ENCODE measurements at regions not wholly inside any gene's neighbourhood (a gene's known extent, or its start where the extent isn't known, plus 50 kb on each side); places are given as distances from the start of the nearest gene placed in this dataset.
"Not testable (repeated sequence)": the region's sequence is repeated elsewhere in the genome, so short reads cannot be mapped to it uniquely, and the experiment has no call there.

GRCh38 chr7:145698526-145699262 lies 417.9 kb upstream of the CNTNAP2 start:
- no peak for TF ChIP-seq CBX3 (IDR thresholded peaks at IDR 0.05; ENCODE audit: low read depth)
- TF ChIP-seq EZH2 (IDR thresholded peaks at IDR 0.05), result no peak
- no peak for TF ChIP-seq TCF7L2 (IDR thresholded peaks at IDR 0.05; ENCODE audit: borderline replicate concordance, extremely low read depth, insufficient read depth, insufficient read length)
- no peak for TF ChIP-seq RAD21 (IDR thresholded peaks at IDR 0.05; ENCODE audit: low read depth)
- no peak for TF ChIP-seq CEBPB (IDR thresholded peaks at IDR 0.05; ENCODE audit: low read depth)
- no peak for TF ChIP-seq EGR1 (IDR thresholded peaks at IDR 0.05; ENCODE audit: low read depth)
- no peak for TF ChIP-seq ZFX (IDR thresholded peaks at IDR 0.05)
- no peak for TF ChIP-seq FOSL1 (IDR thresholded peaks at IDR 0.05; ENCODE audit: low read depth)
- no peak for TF ChIP-seq JUND (IDR thresholded peaks at IDR 0.05)
- no peak for TF ChIP-seq CTCF (IDR thresholded peaks at IDR 0.05 in 2 of 3, conservative IDR thresholded peaks at IDR 0.05 in 1 of 3; ENCODE audit: borderline replicate concordance in 1 of 3, insufficient read depth in 1 of 3, low read depth in 2 of 3, low read length in 2 of 3)
- no peak for TF ChIP-seq POLR2A (IDR thresholded peaks at IDR 0.05; ENCODE audit: borderline replicate concordance, extremely low read depth, insufficient read depth, insufficient read length)
- TF ChIP-seq, protein P1, sequence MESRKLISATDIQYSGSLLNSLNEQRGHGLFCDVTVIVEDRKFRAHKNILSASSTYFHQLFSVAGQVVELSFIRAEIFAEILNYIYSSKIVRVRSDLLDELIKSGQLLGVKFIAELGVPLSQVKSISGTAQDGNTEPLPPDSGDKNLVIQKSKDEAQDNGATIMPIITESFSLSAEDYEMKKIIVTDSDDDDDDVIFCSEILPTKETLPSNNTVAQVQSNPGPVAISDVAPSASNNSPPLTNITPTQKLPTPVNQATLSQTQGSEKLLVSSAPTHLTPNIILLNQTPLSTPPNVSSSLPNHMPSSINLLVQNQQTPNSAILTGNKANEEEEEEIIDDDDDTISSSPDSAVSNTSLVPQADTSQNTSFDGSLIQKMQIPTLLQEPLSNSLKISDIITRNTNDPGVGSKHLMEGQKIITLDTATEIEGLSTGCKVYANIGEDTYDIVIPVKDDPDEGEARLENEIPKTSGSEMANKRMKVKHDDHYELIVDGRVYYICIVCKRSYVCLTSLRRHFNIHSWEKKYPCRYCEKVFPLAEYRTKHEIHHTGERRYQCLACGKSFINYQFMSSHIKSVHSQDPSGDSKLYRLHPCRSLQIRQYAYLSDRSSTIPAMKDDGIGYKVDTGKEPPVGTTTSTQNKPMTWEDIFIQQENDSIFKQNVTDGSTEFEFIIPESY (IDR thresholded peaks at IDR 0.05; ENCODE audit: extremely low read depth, insufficient replicate concordance, low read length), result no peak
- BruUV-seq (replicated peaks), result no TSS peak
- ChIA-PET RAD21 (ENCODE audit: low non-redundant PET in 1 of 2, low total read pairs in 2 of 2, uncharacterized antibody in 2 of 2, unreplicated experiment in 2 of 2) (no interaction called here), POLR2A (no interaction called here), CTCF (no interaction called here)
- H3K9me2 ChIP-seq (ENCODE audit: insufficient read depth), result no peaks in the 10 kb centered on the region
- H3K4me1 ChIP-seq (ENCODE audit: control insufficient read depth in 1 of 2, insufficient read depth in 2 of 2, low read length in 2 of 2), result no peaks in the 10 kb centered on the region
- H3K79me2 ChIP-seq (ENCODE audit: insufficient read depth, low read length), result no peaks in the 10 kb centered on the region
- H3K27ac ChIP-seq (ENCODE audit: low read depth, low read length), result no peak overlapping the region
- H3K27me3 ChIP-seq (ENCODE audit: insufficient read depth, low read length), result no peaks in the 10 kb centered on the region
- H3K4me3 ChIP-seq (replicated peaks in 1 of 2; ENCODE audit: low read depth in 1 of 2, low read length in 2 of 2), result no peak overlapping the region
- ATAC-seq (no peak), DNase-seq (ENCODE audit: low read depth, low spot score) (no peak)
- H3K36me3 ChIP-seq (ENCODE audit: control insufficient read depth in 1 of 2, insufficient read depth in 2 of 2, low read length in 2 of 2), result no peaks in the 10 kb centered on the region
- peaks cover 3 to 11% of the 10 kb centered on the region in 2 experiments; a peak in 2 of 4 replicates for H3K9me3 ChIP-seq (ENCODE audit: control insufficient read depth in 1 of 2, insufficient read depth in 1 of 2, low read depth in 1 of 2, low read length in 2 of 2)
- no peak overlapping the region for H3K4me2 ChIP-seq (ENCODE audit: low read length)
- no peak overlapping the region for H3K9ac ChIP-seq (ENCODE audit: low read length)
- H4K20me1 ChIP-seq (ENCODE audit: insufficient read depth), result no peaks in the 10 kb centered on the region
- intact Hi-C loops (cut with micrococcal nuclease), result no loop called here
- H2AFZ ChIP-seq (ENCODE audit: low read depth, low read length, poor library complexity, severe bottlenecking), result no peak overlapping the region

DNA sequence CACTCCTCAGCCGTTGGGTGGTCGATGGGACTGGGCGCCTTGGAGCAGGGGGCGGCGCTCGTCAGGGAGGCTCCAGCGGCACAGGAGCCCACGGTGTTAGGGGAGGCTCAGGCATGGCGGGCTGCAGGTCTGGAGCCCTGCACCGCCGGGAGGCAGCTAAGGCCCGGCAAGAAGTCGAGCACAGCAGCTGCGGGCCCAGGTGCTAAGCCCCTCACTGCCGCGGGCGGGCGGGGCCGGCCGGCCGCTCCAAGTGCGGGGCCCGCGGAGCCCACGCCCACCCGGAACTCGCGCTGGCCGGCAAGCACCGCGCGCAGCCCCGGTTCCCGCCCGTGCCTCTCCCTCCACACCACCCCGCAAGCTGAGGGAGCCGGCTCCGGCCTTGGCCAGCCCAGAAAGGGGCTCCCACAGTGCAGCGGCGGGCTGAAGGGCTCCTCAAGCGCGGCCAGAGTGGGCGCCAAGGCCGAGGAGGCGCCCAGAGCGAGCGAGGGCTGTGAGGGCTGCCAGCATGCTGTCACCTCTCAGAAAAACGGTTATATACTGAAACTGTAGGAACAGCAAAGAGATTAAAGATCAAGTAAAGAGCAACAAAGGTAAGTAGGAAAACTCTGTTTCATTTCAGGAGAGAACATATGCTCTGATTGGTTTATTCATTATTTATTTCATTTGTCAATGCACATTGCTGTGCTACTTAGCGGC lies 419.0 kb upstream of the CNTNAP2 start:
- H3K4me3 ChIP-seq (replicated peaks in 1 of 2; ENCODE audit: low read depth in 1 of 2, low read length in 2 of 2); H3K27me3 ChIP-seq (ENCODE audit: insufficient read depth, low read length); POLR2A ChIA-PET; H3K36me3 ChIP-seq (ENCODE audit: control insufficient read depth in 1 of 2, insufficient read depth in 2 of 2, low read length in 2 of 2); RAD21 ChIA-PET (ENCODE audit: low non-redundant PET in 1 of 2, low total read pairs in 2 of 2, uncharacterized antibody in 2 of 2, unreplicated experiment in 2 of 2); H4K20me1 ChIP-seq (ENCODE audit: insufficient read depth); CTCF ChIA-PET; H3K9ac ChIP-seq (ENCODE audit: low read length); H3K9me2 ChIP-seq (ENCODE audit: insufficient read depth); BruUV-seq (replicated peaks); H3K4me2 ChIP-seq (ENCODE audit: low read length); H2AFZ ChIP-seq (ENCODE audit: low read depth, low read length, poor library complexity, severe bottlenecking); H3K79me2 ChIP-seq (ENCODE audit: insufficient read depth, low read length); intact Hi-C loops (cut with micrococcal nuclease); ATAC-seq; DNase-seq (ENCODE audit: low read depth, low spot score); H3K4me1 ChIP-seq (ENCODE audit: control insufficient read depth in 1 of 2, insufficient read depth in 2 of 2, low read length in 2 of 2); H3K27ac ChIP-seq (ENCODE audit: low read depth, low read length): not testable (repeated sequence)
- H3K9me3 ChIP-seq (ENCODE audit: control insufficient read depth in 1 of 2, insufficient read depth in 1 of 2, low read depth in 1 of 2, low read length in 2 of 2), result peaks cover 7 to 11% of the 10 kb centered on the region in 2 experiments; a peak in 2 of 4 replicates

Measured in HCT116 (cell line).